ENCODE measurements at regions not wholly inside any gene's neighbourhood (a gene's known extent, or its start where the extent isn't known, plus 50 kb on each side); places are given as distances from the start of the nearest gene placed in this dataset.

DNA sequence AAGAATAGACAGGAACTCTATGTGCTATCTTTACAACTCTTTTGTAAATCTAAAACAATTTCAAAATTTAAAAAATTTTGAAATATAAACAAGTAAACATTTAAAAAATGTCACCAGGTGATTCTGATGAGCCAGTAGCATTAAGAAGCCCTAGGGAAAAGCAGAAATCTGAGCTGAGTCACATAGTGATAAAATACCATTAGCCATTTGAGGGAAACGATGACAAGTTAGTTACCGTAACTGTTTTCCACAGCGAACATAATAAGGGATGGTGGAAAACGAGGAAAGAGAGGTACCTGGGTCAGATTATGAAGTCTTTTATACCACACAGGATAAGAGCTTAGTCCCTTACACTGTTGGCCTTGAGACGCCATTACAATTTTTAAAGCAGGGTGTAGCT is 55.5 kb downstream of the PRR15 start:
- TF ChIP-seq, protein P1, sequence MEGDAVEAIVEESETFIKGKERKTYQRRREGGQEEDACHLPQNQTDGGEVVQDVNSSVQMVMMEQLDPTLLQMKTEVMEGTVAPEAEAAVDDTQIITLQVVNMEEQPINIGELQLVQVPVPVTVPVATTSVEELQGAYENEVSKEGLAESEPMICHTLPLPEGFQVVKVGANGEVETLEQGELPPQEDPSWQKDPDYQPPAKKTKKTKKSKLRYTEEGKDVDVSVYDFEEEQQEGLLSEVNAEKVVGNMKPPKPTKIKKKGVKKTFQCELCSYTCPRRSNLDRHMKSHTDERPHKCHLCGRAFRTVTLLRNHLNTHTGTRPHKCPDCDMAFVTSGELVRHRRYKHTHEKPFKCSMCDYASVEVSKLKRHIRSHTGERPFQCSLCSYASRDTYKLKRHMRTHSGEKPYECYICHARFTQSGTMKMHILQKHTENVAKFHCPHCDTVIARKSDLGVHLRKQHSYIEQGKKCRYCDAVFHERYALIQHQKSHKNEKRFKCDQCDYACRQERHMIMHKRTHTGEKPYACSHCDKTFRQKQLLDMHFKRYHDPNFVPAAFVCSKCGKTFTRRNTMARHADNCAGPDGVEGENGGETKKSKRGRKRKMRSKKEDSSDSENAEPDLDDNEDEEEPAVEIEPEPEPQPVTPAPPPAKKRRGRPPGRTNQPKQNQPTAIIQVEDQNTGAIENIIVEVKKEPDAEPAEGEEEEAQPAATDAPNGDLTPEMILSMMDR (IDR thresholded peaks at IDR 0.05; ENCODE audit: low read depth, low read length): no peak
- TF ChIP-seq POLR2A (IDR thresholded peaks at IDR 0.05; ENCODE audit: extremely low read depth, insufficient read length) (no peak), MYC (IDR thresholded peaks at IDR 0.05; ENCODE audit: low read depth, low read length) (no peak)
- TF ChIP-seq, protein P2, sequence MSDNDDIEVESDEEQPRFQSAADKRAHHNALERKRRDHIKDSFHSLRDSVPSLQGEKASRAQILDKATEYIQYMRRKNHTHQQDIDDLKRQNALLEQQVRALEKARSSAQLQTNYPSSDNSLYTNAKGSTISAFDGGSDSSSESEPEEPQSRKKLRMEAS (IDR thresholded peaks at IDR 0.05; ENCODE audit: low read depth, low read length): no peak
